Stimulated activated CD4-positive, alpha-beta T cell treated with anti-CD3 and anti-CD28 coated beads, Interleukin-4, amount 100 ng/mL, for 48 hours (primary cell): ENCODE measurements at regions not wholly inside any gene's neighbourhood (a gene's known extent, or its start where the extent isn't known, plus 50 kb on each side); places are given as distances from the start of the nearest gene placed in this dataset.
"Not testable (repeated sequence)": the region's sequence is repeated elsewhere in the genome, so short reads cannot be mapped to it uniquely, and the experiment has no call there.

Source experiments
- DNase-seq, 2 donors: peaks; one replicate each; pipeline ENCODE4 v3.0.0-alpha.2; 2020; ENCODE audit warnings: low read depth in 2 of 2

GRCh38 chr2:146604521-146604920 is 1240.3 kb upstream of the ACVR2A start:
- no peak for DNase-seq

GRCh38 chr2:146602856-146603255 is 1242.0 kb upstream of the ACVR2A start:
- no peak for DNase-seq

- no peak for DNase-seq
Observed at GRCh38 chr2:146602383-146602782, 1242.4 kb upstream of the ACVR2A start.

GRCh38 chr2:146598791-146599190 is 1246.0 kb upstream of the ACVR2A start:
- no peak for DNase-seq

GRCh38 chr2:146597291-146597690 is 1247.5 kb upstream of the ACVR2A start:
- no peak for DNase-seq

- DNase-seq = no peak
Observed at GRCh38 chr2:146591908-146592307, 1252.9 kb upstream of the ACVR2A start.

- DNase-seq = no peak
Observed at GRCh38 chr2:146587291-146587713, 1257.5 kb upstream of the ACVR2A start.

- DNase-seq = no peak
Observed at GRCh38 chr2:146584316-146584715, 1260.5 kb upstream of the ACVR2A start.

GRCh38 chr2:146579147-146579930 is 1265.5 kb upstream of the ACVR2A start:
- DNase-seq = no peak

- no peak for DNase-seq
Observed at GRCh38 chr2:146576339-146577111, 1268.3 kb upstream of the ACVR2A start.

- DNase-seq = no peak
Observed at GRCh38 chr2:146572598-146572997, 1272.2 kb upstream of the ACVR2A start.

- no peak for DNase-seq
Observed at GRCh38 chr2:146561996-146562395, 1282.8 kb upstream of the ACVR2A start.

- DNase-seq = no peak
Observed at GRCh38 chr2:146547236-146547635, 1297.6 kb upstream of the ACVR2A start.

- DNase-seq = no peak
Observed at GRCh38 chr2:146544701-146545100, 1300.1 kb upstream of the ACVR2A start.

GRCh38 chr2:146541896-146542295 is 1302.9 kb upstream of the ACVR2A start:
- DNase-seq = no peak

GRCh38 chr2:146540271-146540932 is 1304.4 kb upstream of the ACVR2A start:
- DNase-seq = no peak

- not testable (repeated sequence) for DNase-seq
Observed at GRCh38 chr2:146539739-146540138, 1305.1 kb upstream of the ACVR2A start.

- no peak for DNase-seq
Observed at GRCh38 chr2:146537477-146537876, 1307.4 kb upstream of the ACVR2A start.

GRCh38 chr2:146532509-146533147 is 1312.2 kb upstream of the ACVR2A start:
- DNase-seq = no peak

- DNase-seq = no peak
Observed at GRCh38 chr2:146532009-146532408, 1312.8 kb upstream of the ACVR2A start.

- no peak for DNase-seq
Observed at GRCh38 chr2:146530886-146531285, 1313.9 kb upstream of the ACVR2A start.

- no peak for DNase-seq
Observed at GRCh38 chr2:146527166-146527565, 1317.7 kb upstream of the ACVR2A start.
